Prostate gland (tissue), 2 donors: ENCODE measurements at regions not wholly inside any gene's neighbourhood (a gene's known extent, or its start where the extent isn't known, plus 50 kb on each side); places are given as distances from the start of the nearest gene placed in this dataset.
"Not testable (repeated sequence)": the region's sequence is repeated elsewhere in the genome, so short reads cannot be mapped to it uniquely, and the experiment has no call there.

Experiments
- DNase-seq: peaks from one replicate; pipeline ENCODE4 v3.0.0-alpha.2; 2019; ENCODE audit warnings: low spot score
- H3K27ac ChIP-seq, 2 donors: fragments of 200-600 bp; sonication (generic); 2 replicates each; pipeline ENCODE4 v1.5.1; 2017 to 2019
- H3K27me3 ChIP-seq: fragments of 200-600 bp; sonication (generic); replicated peaks from 2 replicates; pipeline ENCODE4 v1.5.1; 2019; ENCODE audit not compliant: insufficient read depth
- H3K36me3 ChIP-seq, 2 donors: fragments of 200-600 bp; sonication (generic); 1 replicate in 1 of 2; 2 replicates in 1 of 2; pipeline versions ENCODE4 v1.5.1 to v1.8.1; 2017 to 2019
- H3K4me1 ChIP-seq: fragments of 200-600 bp; sonication (generic); replicated peaks from 2 replicates; pipeline ENCODE4 v1.5.1; 2019
- H3K4me3 ChIP-seq, 2 donors: fragments of 200-600 bp; sonication (generic); 2 replicates each; pipeline ENCODE4 v1.5.1; 2017 to 2019
- H3K9me3 ChIP-seq: fragments of 200-600 bp; sonication (generic); 2 replicates; pipeline ENCODE4 v1.5.1; 2017
- POLR2A ChIP-seq: fragments of 450-650 bp; IDR thresholded peaks from one replicate; pipeline ENCODE4 v1.6.1; 2016; ENCODE audit warnings: antibody characterized with exemption, mild to moderate bottlenecking
- POLR2AphosphoS5 ChIP-seq: sonication (generic); formaldehyde crosslinking; IDR thresholded peaks from one replicate; pipeline ENCODE4 v1.6.1; 2017; ENCODE audit warnings: antibody characterized with exemption
- WGBS: methylation state at CpG from one replicate; pipeline ENCODE4 v1.1.5; 2018; 5-methylcytosine and 5-hydroxymethylcytosine counted together
- intact Hi-C: fragments of 100-400 bp; cut with DNase I; formaldehyde crosslinking; loops from one replicate; pipeline ENCODE4 v1.14.2; 2022
- TF ChIP-seq, protein P1 (sequence below), 4 experiments: fragments of 200-600 bp in 2 of 4; fragments of 450-650 bp in 2 of 4; sonication (generic) in 2 of 4; IDR thresholded peaks; 1 replicate in 3 of 4; 2 replicates in 1 of 4; pipeline ENCODE4 v1.5.1; 2016 to 2019; ENCODE audit warnings: antibody characterized with exemption in 4 of 4, mild to moderate bottlenecking in 2 of 4, moderate library complexity in 2 of 4

DNA sequence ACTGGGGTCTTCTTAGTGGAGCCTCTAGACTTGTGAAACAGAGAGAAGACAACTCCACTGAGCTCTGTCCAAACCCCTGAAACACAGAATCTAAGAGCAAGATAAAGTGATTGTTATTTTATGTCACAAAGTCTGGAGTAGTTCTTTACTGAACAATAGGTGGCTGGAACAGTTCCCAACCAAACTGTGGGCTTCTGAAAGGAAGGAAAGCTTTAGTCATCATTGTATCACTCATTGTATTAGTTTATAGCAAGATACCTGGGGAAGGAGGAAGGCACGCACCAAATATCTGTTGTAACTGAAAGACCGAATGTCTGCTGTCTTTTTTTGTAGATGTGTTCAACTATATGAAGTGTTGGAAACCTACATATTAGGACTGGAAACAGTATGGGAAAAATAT is 284.9 kb upstream of the TBX18 start:
- TF ChIP-seq POLR2A (no peak), POLR2AphosphoS5 (no peak)
- TF ChIP-seq, protein P1, sequence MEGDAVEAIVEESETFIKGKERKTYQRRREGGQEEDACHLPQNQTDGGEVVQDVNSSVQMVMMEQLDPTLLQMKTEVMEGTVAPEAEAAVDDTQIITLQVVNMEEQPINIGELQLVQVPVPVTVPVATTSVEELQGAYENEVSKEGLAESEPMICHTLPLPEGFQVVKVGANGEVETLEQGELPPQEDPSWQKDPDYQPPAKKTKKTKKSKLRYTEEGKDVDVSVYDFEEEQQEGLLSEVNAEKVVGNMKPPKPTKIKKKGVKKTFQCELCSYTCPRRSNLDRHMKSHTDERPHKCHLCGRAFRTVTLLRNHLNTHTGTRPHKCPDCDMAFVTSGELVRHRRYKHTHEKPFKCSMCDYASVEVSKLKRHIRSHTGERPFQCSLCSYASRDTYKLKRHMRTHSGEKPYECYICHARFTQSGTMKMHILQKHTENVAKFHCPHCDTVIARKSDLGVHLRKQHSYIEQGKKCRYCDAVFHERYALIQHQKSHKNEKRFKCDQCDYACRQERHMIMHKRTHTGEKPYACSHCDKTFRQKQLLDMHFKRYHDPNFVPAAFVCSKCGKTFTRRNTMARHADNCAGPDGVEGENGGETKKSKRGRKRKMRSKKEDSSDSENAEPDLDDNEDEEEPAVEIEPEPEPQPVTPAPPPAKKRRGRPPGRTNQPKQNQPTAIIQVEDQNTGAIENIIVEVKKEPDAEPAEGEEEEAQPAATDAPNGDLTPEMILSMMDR (IDR thresholded peaks at IDR 0.05), result no peak
- no peaks in the 10 kb centered on the region for H3K4me1 ChIP-seq
- H3K27ac ChIP-seq, result no peak overlapping the region
- H3K4me3 ChIP-seq, result no peak overlapping the region
- no peaks in the 10 kb centered on the region for H3K27me3 ChIP-seq
- no peaks in the 10 kb centered on the region for H3K9me3 ChIP-seq
- WGBS, result 90% methylated on average over 2 of the region's 2 CpGs
- DNase-seq, result no peak
- intact Hi-C loops, result no loop called here
- no peaks in the 10 kb centered on the region for H3K36me3 ChIP-seq

DNA sequence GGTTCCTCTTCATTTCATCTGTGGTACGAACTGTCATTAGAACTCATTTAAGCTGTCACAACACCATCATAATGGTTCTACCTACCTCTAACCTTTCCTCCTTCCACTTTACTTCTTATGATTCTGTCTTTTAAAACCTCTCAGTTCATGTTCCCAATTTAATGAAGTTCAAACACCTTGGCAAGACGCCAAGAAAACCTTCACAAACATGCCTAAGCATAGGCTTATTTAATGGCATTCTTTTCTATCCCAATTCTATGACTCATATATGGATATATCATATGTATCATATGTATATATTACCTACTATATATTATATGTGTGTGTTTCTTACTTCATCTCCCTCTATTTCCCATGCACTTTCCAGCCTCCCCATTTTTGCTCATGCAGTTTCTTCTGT is 283.4 kb upstream of the TBX18 start:
- Histone ChIP-seq H3K27me3 (no peaks in the 10 kb centered on the region), H3K4me1 (no peaks in the 10 kb centered on the region), H3K9me3 (no peaks in the 10 kb centered on the region), H3K36me3 (no peaks in the 10 kb centered on the region), H3K27ac (no peak overlapping the region), H3K4me3 (no peak overlapping the region)
- TF ChIP-seq POLR2AphosphoS5 (no peak), POLR2A (no peak)
- TF ChIP-seq, protein P1 (IDR thresholded peaks at IDR 0.05), result no peak
- DNase-seq, result no peak
- intact Hi-C loops, result no loop called here
- 58% methylated on average over 2 of the region's 2 CpGs for WGBS

DNA sequence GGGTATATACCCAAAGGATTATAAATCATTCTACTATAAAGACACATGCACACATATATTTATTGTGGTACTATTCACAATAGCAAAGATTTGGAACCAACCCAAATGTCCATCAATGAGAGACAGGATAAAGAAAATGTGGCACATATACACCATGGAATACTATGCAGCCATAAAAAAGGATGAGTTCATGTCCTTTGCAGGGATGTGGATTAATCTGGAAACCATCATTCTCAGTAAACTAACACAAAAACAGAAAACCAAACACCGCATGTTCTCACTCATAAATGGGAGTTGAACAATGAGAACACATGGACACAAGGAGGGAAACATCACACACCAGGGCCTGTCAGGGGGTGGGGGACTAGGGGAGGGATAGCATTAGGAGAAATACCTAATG is 281.4 kb upstream of the TBX18 start:
- H3K36me3 ChIP-seq, H3K9me3 ChIP-seq, H3K27me3 ChIP-seq, DNase-seq, intact Hi-C loops, H3K27ac ChIP-seq, H3K4me1 ChIP-seq, H3K4me3 ChIP-seq: not testable (repeated sequence)
- 91% methylated on average over 1 of the region's 1 CpG for WGBS

DNA sequence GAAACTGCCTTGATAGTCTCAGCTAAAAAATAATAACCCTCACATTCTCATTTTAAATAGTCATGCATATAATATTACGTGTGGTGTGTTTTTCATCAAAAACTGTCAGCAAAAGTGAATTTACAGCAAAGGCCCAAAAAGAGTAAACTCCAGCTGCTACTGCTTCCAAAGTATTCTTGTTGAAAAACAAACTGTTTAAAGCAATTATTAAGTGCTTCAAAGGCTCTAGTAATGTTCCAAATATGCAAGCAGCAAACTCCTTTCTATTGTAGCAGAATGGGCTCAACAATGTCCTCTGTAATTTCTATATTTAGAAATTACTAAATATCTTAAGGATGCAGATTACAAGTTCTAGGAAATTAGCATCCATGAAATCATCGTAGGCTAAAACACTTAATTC is 280.0 kb upstream of the TBX18 start:
- Histone ChIP-seq H3K27me3 (no peaks in the 10 kb centered on the region), H3K4me3 (no peak overlapping the region), H3K4me1 (no peaks in the 10 kb centered on the region), H3K9me3 (no peaks in the 10 kb centered on the region), H3K36me3 (no peaks in the 10 kb centered on the region), H3K27ac (no peak overlapping the region)
- WGBS, result 54% methylated on average over 2 of the region's 2 CpGs
- no peak for DNase-seq
- TF ChIP-seq, protein P1 (IDR thresholded peaks at IDR 0.05), result no peak
- TF ChIP-seq POLR2AphosphoS5 (no peak), POLR2A (no peak)
- intact Hi-C loops, result no loop called here

DNA sequence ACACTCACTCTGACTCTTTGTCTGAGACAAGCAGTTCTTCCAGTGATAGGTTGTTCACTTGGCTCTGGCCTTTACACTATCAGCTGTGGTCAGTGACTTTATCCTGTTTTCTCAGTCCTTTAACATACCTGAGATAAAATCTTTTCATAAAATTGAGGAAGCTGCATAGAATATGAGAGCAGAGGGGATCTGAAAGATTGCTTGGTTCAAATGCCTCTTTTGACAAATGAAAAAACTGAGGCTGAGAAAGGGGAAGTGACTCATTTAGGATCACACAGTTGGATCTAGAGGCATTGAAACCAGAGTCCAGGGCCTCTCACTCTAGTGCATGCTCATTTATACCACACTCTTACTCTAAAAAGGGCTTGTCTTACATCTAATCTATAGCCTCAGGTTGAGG is 277.0 kb upstream of the TBX18 start:
- no peaks in the 10 kb centered on the region for H3K27me3 ChIP-seq
- TF ChIP-seq, protein P1 (IDR thresholded peaks at IDR 0.05), result no peak
- TF ChIP-seq POLR2AphosphoS5 (no peak), POLR2A (no peak)
- H3K4me3 ChIP-seq, result no peak overlapping the region
- no peak overlapping the region for H3K27ac ChIP-seq
- H3K9me3 ChIP-seq, result no peaks in the 10 kb centered on the region
- no peak for DNase-seq
- H3K36me3 ChIP-seq, result no peaks in the 10 kb centered on the region
- intact Hi-C loops, result no loop called here
- no peaks in the 10 kb centered on the region for H3K4me1 ChIP-seq
